Upper lobe of right lung (tissue), 1 donor: ENCODE measurements at regions not wholly inside any gene's neighbourhood (a gene's known extent, or its start where the extent isn't known, plus 50 kb on each side); places are given as distances from the start of the nearest gene placed in this dataset.

Experiments used
- ATAC-seq: fragments of 200-7000 bp; cut with Tn5 transposase; one replicate; pipeline ENCODE4 v1.9.1; 2020; ENCODE audit warnings: mild to moderate bottlenecking, moderate library complexity
- DNase-seq: peaks from one replicate; pipeline ENCODE4 v3.0.0-alpha.2; 2020
- H3K27ac ChIP-seq: fragments of 200-600 bp; one replicate; pipeline ENCODE4 v1.8.0; 2022
- H3K27me3 ChIP-seq: fragments of 200-600 bp; one replicate; pipeline ENCODE4 v1.8.0; 2022; ENCODE audit warnings: mild to moderate bottlenecking
- H3K36me3 ChIP-seq: fragments of 200-600 bp; one replicate; pipeline ENCODE4 v1.8.0; 2022
- H3K4me1 ChIP-seq: fragments of 200-600 bp; one replicate; pipeline ENCODE4 v1.8.0; 2022
- H3K4me3 ChIP-seq: fragments of 200-600 bp; one replicate; pipeline ENCODE4 v1.8.0; 2022; ENCODE audit warnings: mild to moderate bottlenecking
- H3K9me3 ChIP-seq: fragments of 200-600 bp; one replicate; pipeline ENCODE4 v1.8.0; 2022
- intact Hi-C: fragments of 100-400 bp; cut with DNase I; formaldehyde crosslinking; loops from one replicate; pipeline ENCODE4 v1.11.0; 2022
- TF ChIP-seq, protein P1 (sequence below): fragments of 200-600 bp; IDR thresholded peaks from one replicate; pipeline ENCODE4 v1.8.0; 2022; ENCODE audit warnings: antibody characterized with exemption
- donor health status: DM: no; HTN: yes; CAD: no; lungs with severe emphysema.

DNA sequence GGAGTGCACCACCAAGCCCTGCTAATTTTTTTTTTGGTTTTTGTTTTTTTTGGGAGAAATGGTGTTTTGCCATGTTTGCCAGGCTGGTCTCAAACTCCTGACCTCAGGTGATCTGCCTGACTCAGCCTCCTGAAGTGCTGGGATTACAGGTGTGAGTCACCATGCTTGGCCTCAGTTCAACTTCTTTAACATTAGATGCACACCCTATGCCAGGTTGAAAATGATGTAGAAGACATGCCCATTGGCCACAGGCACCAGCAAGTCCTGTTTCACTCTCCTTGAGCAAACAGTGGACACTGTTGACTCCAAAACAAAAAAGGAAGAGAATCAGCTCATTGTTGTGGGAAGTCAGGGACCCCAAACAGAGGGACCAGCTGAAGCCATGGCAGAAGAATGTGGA lies 1205.3 kb downstream of the REEP3 start:
- Histone ChIP-seq H3K4me1 (no peaks in the 10 kb centered on the region), H3K9me3 (no peaks in the 10 kb centered on the region), H3K27me3 (no peaks in the 10 kb centered on the region), H3K27ac (no peak overlapping the region), H3K4me3 (no peak overlapping the region), H3K36me3 (no peaks in the 10 kb centered on the region)
- intact Hi-C loops: no loop called here
- ATAC-seq: no peak
- DNase-seq: no peak
- TF ChIP-seq, protein P1, sequence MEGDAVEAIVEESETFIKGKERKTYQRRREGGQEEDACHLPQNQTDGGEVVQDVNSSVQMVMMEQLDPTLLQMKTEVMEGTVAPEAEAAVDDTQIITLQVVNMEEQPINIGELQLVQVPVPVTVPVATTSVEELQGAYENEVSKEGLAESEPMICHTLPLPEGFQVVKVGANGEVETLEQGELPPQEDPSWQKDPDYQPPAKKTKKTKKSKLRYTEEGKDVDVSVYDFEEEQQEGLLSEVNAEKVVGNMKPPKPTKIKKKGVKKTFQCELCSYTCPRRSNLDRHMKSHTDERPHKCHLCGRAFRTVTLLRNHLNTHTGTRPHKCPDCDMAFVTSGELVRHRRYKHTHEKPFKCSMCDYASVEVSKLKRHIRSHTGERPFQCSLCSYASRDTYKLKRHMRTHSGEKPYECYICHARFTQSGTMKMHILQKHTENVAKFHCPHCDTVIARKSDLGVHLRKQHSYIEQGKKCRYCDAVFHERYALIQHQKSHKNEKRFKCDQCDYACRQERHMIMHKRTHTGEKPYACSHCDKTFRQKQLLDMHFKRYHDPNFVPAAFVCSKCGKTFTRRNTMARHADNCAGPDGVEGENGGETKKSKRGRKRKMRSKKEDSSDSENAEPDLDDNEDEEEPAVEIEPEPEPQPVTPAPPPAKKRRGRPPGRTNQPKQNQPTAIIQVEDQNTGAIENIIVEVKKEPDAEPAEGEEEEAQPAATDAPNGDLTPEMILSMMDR: no peak

DNA sequence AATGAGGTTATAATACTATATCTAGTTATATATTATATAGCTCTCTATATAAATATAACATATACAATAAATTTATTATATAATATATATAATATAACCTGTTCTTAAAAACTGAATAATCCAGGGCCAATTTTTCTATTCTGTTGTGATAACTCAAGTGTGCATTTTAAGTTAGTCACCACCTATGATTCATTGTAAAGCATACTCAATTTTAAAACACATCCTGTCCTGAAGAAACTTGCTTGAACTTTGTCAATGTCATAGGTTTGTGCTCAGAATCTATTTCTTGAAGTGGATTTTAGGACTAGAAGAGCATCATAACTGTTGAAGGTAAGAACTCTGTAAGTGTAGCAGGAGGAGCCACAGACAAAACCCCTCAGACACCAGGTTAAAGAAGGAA lies 1209.8 kb downstream of the REEP3 start:
- DNase-seq: no peak
- TF ChIP-seq, protein P1: no peak
- H3K27me3 ChIP-seq: no peaks in the 10 kb centered on the region
- H3K36me3 ChIP-seq: no peaks in the 10 kb centered on the region
- no peaks in the 10 kb centered on the region for H3K4me1 ChIP-seq
- intact Hi-C loops: no loop called here
- H3K27ac ChIP-seq: no peak overlapping the region
- no peaks in the 10 kb centered on the region for H3K9me3 ChIP-seq
- no peak for ATAC-seq
- no peak overlapping the region for H3K4me3 ChIP-seq

DNA sequence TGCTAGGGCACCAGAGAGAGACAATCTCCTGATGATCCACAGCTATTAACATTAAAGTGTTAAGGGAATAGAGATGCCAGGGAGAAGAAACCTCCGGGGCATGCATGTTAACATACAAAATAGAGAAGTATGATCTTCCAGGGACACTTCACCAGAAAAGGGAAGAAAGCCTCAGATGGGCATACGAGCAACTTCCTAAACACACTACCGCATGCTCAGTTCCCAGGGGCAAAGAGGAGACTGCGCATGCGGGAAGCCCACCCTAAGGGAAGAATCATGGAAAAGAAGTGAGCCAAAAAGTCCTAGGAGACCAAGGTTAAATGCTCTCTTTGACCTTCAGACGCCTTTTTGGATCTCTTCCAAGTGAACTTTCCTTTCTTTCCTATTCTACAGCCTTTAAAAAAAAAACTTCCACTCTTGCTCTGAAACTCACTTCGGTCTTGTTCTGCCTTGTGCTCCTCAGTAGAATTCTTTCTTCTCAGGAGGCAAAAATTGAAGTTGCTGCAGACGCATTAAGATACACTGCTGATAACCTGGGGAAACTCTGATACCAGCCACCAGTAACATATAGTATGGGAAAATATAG lies 1211.3 kb downstream of the REEP3 start:
- no peak for ATAC-seq
- H3K4me3 ChIP-seq: no peak overlapping the region
- H3K9me3 ChIP-seq: no peaks in the 10 kb centered on the region
- no peak overlapping the region for H3K27ac ChIP-seq
- no peaks in the 10 kb centered on the region for H3K36me3 ChIP-seq
- intact Hi-C loops: no loop called here
- no peak for DNase-seq
- H3K4me1 ChIP-seq: no peaks in the 10 kb centered on the region
- TF ChIP-seq, protein P1: no peak
- H3K27me3 ChIP-seq: no peaks in the 10 kb centered on the region

DNA sequence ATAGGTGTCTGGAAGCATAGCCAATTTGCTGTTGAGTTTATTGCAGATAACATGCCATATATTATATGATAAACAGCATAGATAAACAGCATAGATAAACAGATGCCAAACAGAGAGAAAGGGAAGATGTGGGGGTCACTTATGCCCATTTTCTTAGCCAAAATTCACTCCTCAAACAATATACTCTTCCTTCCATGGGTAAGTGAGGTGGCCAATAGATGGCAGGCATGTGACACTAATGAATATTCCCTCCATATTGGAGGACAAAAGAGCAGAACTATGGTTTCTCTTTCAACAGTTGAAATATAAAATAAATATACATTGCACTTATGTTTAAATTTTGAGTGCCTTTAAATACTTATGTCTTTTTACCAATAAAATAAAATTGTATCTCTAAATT lies 1212.8 kb downstream of the REEP3 start:
- H3K9me3 ChIP-seq: no peaks in the 10 kb centered on the region
- H3K27me3 ChIP-seq: no peaks in the 10 kb centered on the region
- no peak for ATAC-seq
- H3K36me3 ChIP-seq: no peaks in the 10 kb centered on the region
- H3K4me1 ChIP-seq: no peaks in the 10 kb centered on the region
- no peak overlapping the region for H3K4me3 ChIP-seq
- intact Hi-C loops: no loop called here
- TF ChIP-seq, protein P1: peak; percentile 25
- DNase-seq: no peak
- no peak overlapping the region for H3K27ac ChIP-seq

DNA sequence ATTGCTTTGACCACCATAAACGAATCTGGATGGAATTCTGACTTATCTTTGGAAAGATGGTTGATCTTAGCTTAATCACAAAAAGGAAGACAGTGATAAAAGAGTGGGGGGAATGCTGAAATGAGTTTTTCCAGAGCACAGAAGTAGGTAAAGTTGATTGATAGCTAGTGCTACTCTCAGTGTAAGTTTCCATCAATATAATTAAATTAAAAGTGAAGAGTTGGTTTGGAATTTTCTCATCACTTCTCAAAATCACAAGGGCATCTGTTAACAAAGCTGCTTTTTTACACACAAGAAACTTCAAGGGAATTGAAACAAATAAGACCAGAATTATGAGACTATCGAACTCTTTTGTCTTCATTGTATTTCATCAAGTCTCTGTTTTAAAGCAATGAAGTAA lies 1217.3 kb downstream of the REEP3 start:
- intact Hi-C loops: no loop called here
- DNase-seq: no peak

More for the DNA sequence above, 1217.3 kb downstream of the REEP3 start:
- Histone ChIP-seq H3K4me1 (no peaks in the 10 kb centered on the region), H3K27ac (no peak overlapping the region), H3K36me3 (no peaks in the 10 kb centered on the region), H3K9me3 (no peaks in the 10 kb centered on the region), H3K4me3 (no peak overlapping the region), H3K27me3 (no peaks in the 10 kb centered on the region)
- no peak for ATAC-seq
- TF ChIP-seq, protein P1: no peak
